ENCODE measurements at regions not wholly inside any gene's neighbourhood (a gene's known extent, or its start where the extent isn't known, plus 50 kb on each side); places are given as distances from the start of the nearest gene placed in this dataset.

GRCh38 chr2:133717497-133717896, 149.2 kb upstream of the NCKAP5 start:
- no peak overlapping the region for H3K4me3 ChIP-seq (ENCODE audit: low read depth, low read length)
- TF ChIP-seq CTCF (IDR thresholded peaks at IDR 0.05; ENCODE audit: low read depth, low read length), result no peak

GRCh38 chr2:133718688-133719201, 150.5 kb upstream of the NCKAP5 start:
- no peak for TF ChIP-seq CTCF (IDR thresholded peaks at IDR 0.05; ENCODE audit: low read depth, low read length)

GRCh38 chr2:133720429-133720828, 152.2 kb upstream of the NCKAP5 start:
- TF ChIP-seq CTCF (IDR thresholded peaks at IDR 0.05; ENCODE audit: low read depth, low read length), result no peak
- H3K4me3 ChIP-seq (ENCODE audit: low read depth, low read length), result no peak overlapping the region

More at GRCh38 chr2:133718688-133719201, 150.5 kb upstream of the NCKAP5 start:
- H3K4me3 ChIP-seq (ENCODE audit: low read depth, low read length), result no peak overlapping the region

- TF ChIP-seq CTCF (IDR thresholded peaks at IDR 0.05; ENCODE audit: low read depth, low read length), result no peak
- H3K4me3 ChIP-seq (ENCODE audit: low read depth, low read length), result no peak overlapping the region
Observed at GRCh38 chr2:133721118-133721517, 152.9 kb upstream of the NCKAP5 start.

GRCh38 chr2:133723133-133723532, 154.9 kb upstream of the NCKAP5 start:
- no peak for TF ChIP-seq CTCF (IDR thresholded peaks at IDR 0.05; ENCODE audit: low read depth, low read length)
- H3K4me3 ChIP-seq (ENCODE audit: low read depth, low read length), result no peak overlapping the region

GRCh38 chr2:133726973-133727372, 158.7 kb upstream of the NCKAP5 start:
- peak overlapping the region; percentile 13 for H3K4me3 ChIP-seq (ENCODE audit: low read depth, low read length)
- no peak for TF ChIP-seq CTCF (IDR thresholded peaks at IDR 0.05; ENCODE audit: low read depth, low read length)

GRCh38 chr2:133732059-133732458, 163.8 kb upstream of the NCKAP5 start:
- no peak for TF ChIP-seq CTCF (IDR thresholded peaks at IDR 0.05; ENCODE audit: low read depth, low read length)
- no peak overlapping the region for H3K4me3 ChIP-seq (ENCODE audit: low read depth, low read length)
